Motor neuron (in vitro differentiated cells): ENCODE measurements at regions not wholly inside any gene's neighbourhood (a gene's known extent, or its start where the extent isn't known, plus 50 kb on each side); places are given as distances from the start of the nearest gene placed in this dataset.

Experiments used
- ATAC-seq, 8 experiments: fragments of 200-7000 bp; cut with Tn5 transposase; replicated peaks in 6 of 8; 2 replicates each; pipeline ENCODE4 v1.8.0; 2021; ENCODE audit warnings: mild to moderate bottlenecking in 8 of 8, moderate library complexity in 8 of 8
- H3K27ac ChIP-seq, 2 donors: fragments of 250-450 bp; sonication (Bioruptor Pico); 2 replicates each; pipeline ENCODE4 v1.9.0; 2021; ENCODE audit warnings: antibody characterized with exemption in 2 of 2, mild to moderate bottlenecking in 2 of 2, moderate library complexity in 1 of 2
- H3K4me1 ChIP-seq, 2 donors: fragments of 250-450 bp; sonication (Bioruptor Pico); replicated peaks in 1 of 2; 2 replicates each; pipeline ENCODE4 v1.6.1; 2021; ENCODE audit warnings: antibody characterized with exemption in 2 of 2, mild to moderate bottlenecking in 2 of 2, moderate library complexity in 1 of 2
- H3K4me3 ChIP-seq, 5 donors: fragments of 250-450 bp; sonication (Bioruptor Pico); 2 replicates each; pipeline ENCODE4 v1.9.0; 2021; ENCODE audit warnings: antibody characterized with exemption in 5 of 5, mild to moderate bottlenecking in 5 of 5, moderate library complexity in 4 of 5
- WGBS, 10 experiments: fragments of 450-650 bp; shearing (Covaris generic); methylation state at CpG; one replicate each; pipeline ENCODE4 v1.0.0; 2022; 5-methylcytosine and 5-hydroxymethylcytosine counted together
- in situ Hi-C, 9 experiments: fragments of 400-800 bp; cut with MboI; loops; one replicate each; pipeline ENCODE4 v1.15.0; 2021; ENCODE audit warnings: low sequenced_read_pairs in 9 of 9, low pct_unique_long_range_greater_than_20kb in 2 of 9; ENCODE audit not compliant: unreplicated experiment in 9 of 9

DNA sequence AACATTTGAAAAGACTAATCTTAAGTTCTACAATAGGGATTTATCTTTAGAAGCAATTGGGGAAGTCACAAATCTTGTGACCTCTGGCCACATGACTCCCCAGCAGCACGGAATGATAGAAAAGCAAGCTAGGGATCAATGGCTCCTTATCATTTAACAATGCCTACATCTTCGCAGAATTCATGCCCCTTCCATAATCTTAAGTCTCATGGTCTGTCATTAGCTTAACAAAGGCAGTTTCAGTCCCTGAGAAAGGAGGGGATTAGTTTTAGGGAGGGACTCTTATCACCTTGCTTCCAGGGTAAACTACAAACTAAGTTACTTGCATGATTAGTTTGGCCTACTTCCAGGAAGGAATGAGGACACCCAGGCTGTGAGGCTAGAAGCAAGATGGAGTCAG is 486.0 kb downstream of the RMST start:
- 0 to 100% (median 69%) methylated on average over 1 to 2 of the region's 2 CpGs; no CpG with 5 or more reads in 3 of the 10 experiments for WGBS, 10 experiments
- H3K27ac ChIP-seq, result no peak overlapping the region
- no peak overlapping the region for H3K4me3 ChIP-seq
- in situ Hi-C loops, result no loop called here
- H3K4me1 ChIP-seq, result no peaks in the 10 kb centered on the region
- no peak for ATAC-seq

DNA sequence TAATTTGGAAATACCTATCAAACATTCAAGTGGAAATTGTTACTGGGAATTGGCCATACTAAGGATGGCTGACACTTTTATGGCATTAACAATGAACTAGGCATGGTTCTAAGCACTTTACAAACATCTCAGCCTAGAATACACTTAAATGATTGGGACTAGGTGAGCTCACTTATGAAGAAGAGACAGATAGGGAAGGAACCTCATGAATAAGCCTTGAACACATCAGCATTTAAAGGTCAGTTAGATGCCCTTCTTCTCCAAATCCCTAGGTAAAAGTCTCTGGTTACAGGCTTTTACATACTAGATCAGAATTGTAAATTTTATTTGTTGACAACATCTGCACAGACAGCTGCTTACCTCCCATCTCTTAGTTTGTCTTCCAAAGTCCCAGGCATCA is 488.6 kb downstream of the RMST start:
- H3K27ac ChIP-seq, result no peak overlapping the region
- no peaks in the 10 kb centered on the region for H3K4me1 ChIP-seq
- in situ Hi-C loops, result loop anchor here in 1 of 9 experiments (25.0 kb wide), 1 partner anchor 436 kb away; no protein-coding TSS in a partner anchor
- no peak for ATAC-seq
- H3K4me3 ChIP-seq, result no peak overlapping the region

- Histone ChIP-seq H3K4me3 (no peak overlapping the region), H3K4me1 (no peaks in the 10 kb centered on the region), H3K27ac (no peak overlapping the region)
- in situ Hi-C loops, result loop anchor here in 1 of 9 experiments (25.0 kb wide), 1 partner anchor 436 kb away; no protein-coding TSS in a partner anchor
- no peak for ATAC-seq
These were observed 489.1 kb downstream of the RMST start for GRCh38 chr12:97951717-97952116.

- no peak for ATAC-seq
- no peak overlapping the region for H3K4me3 ChIP-seq
- no peak overlapping the region for H3K27ac ChIP-seq
- 78 to 100% methylated on average over 1 of the region's 1 CpG; no CpG with 5 or more reads in 8 of the 10 experiments for WGBS, 10 experiments
- in situ Hi-C loops, result loop anchor here in 1 of 9 experiments (25.0 kb wide), 1 partner anchor 430 kb away; no protein-coding TSS in a partner anchor
- no peaks in the 10 kb centered on the region for H3K4me1 ChIP-seq
These were observed 494.5 kb downstream of the RMST start for GRCh38 chr12:97957109-97957508.

- no peak for ATAC-seq
These were observed 497.6 kb downstream of the RMST start for GRCh38 chr12:97960225-97960624.

GRCh38 chr12:97960741-97961608 is 498.4 kb downstream of the RMST start:
- in situ Hi-C loops, result loop anchor here in 1 of 9 experiments (25.0 kb wide), 1 partner anchor 426 kb away; no protein-coding TSS in a partner anchor
- ATAC-seq, result peak in 4 of 8 experiments; percentile 31 to 83 (median 44)

More at GRCh38 chr12:97960225-97960624, 497.6 kb downstream of the RMST start:
- Histone ChIP-seq H3K27ac (no peak overlapping the region), H3K4me1 (no peaks in the 10 kb centered on the region), H3K4me3 (no peak overlapping the region)
- in situ Hi-C loops, result loop anchor here in 1 of 9 experiments (25.0 kb wide), 1 partner anchor 427 kb away; no protein-coding TSS in a partner anchor
- 39 to 100% (median 69%) methylated on average over 1 to 3 of the region's 3 CpGs; no CpG with 5 or more reads in 2 of the 10 experiments for WGBS, 10 experiments

GRCh38 chr12:97967831-97968230 is 505.2 kb downstream of the RMST start:
- WGBS, 10 experiments, result 0 to 83% (median 42%) methylated on average over 1 to 2 of the region's 2 CpGs; no CpG with 5 or more reads in 4 of the 10 experiments
- Histone ChIP-seq H3K4me1 (peaks cover 2 to 9% of the 10 kb centered on the region in 2 donors), H3K4me3 (no peak overlapping the region), H3K27ac (no peak overlapping the region)
- in situ Hi-C loops, result loop anchor here in 1 of 9 experiments (25.0 kb wide), 1 partner anchor 419 kb away; no protein-coding TSS in a partner anchor
- ATAC-seq, result peak in 1 of 8 experiments; percentile 15

More at GRCh38 chr12:97960741-97961608, 498.4 kb downstream of the RMST start:
- Histone ChIP-seq H3K27ac (no peak overlapping the region), H3K4me3 (no peak overlapping the region), H3K4me1 (no peaks in the 10 kb centered on the region)
- WGBS, 10 experiments, result 25 to 100% (median 89%) methylated on average over 1 to 5 of the region's 5 CpGs; no CpG with 5 or more reads in 3 of the 10 experiments

DNA sequence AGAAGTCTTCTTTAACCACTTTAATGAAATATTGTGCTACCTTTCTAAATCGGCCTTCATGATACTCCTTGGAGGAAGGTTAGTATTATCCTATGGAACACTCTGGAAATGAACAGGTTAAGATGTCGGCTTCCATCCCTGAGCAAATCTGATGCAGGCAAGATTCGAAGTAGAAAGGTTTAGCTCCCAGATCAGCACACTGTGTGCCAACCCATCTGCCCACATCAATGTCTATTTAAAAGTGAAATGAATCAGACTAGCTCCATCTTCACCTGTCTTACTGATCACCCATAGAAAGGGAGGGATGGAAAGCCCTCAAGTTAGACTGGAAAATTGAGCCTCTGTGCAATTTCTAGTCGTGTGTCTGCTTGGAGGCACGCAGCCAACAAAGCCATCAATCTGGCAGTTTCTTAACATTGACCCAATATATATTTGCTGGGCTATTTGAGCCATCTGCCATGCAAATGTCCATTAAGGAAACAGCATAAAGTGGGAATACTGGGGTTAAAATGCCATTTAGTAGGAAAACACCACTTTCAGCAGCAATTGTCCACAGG is 506.1 kb downstream of the RMST start:
- Histone ChIP-seq H3K4me3 (no peak overlapping the region), H3K4me1 (peaks cover 2 to 9% of the 10 kb centered on the region in 2 donors), H3K27ac (no peak overlapping the region)
- ATAC-seq, result no peak
- in situ Hi-C loops, result loop anchor here in 1 of 9 experiments (25.0 kb wide), 1 partner anchor 419 kb away; no protein-coding TSS in a partner anchor
- 0 to 95% (median 50%) methylated on average over 1 to 5 of the region's 5 CpGs; no CpG with 5 or more reads in 1 of the 10 experiments for WGBS, 10 experiments

DNA sequence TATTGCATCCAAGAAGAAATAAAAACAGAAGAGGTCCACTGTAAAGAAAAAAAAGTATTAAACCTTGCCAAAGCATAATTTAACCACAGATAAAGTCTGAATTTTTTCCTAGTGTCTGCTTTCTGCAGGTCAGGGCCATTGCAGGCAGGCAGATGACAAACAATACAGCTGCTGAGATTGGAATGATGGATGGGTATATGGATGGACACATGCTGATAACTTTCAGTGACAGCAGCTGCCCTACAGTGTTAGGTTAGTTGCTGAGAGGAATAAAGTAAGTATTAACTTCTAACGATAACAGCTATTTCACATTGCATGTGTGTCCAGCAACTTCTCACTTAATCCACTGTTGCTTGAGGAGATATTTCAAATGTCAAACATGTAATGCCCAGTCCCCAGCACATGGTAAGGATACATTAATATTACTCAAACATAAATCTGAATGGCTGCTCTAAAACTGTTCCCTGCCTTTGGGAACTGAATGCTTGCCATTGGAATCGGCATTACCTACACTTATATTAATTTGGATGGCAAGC is 515.3 kb downstream of the RMST start:
- no peak for ATAC-seq
- WGBS, 10 experiments, result 0 to 80% (median 56%) methylated on average over 1 to 2 of the region's 2 CpGs
- Histone ChIP-seq H3K4me1 (no peaks in the 10 kb centered on the region), H3K27ac (no peak overlapping the region), H3K4me3 (no peak overlapping the region)
- in situ Hi-C loops, result no loop called here

GRCh38 chr12:97982684-97983083 is 520.1 kb downstream of the RMST start:
- WGBS, 10 experiments, result 0 to 100% (median 91%) methylated on average over 1 to 3 of the region's 3 CpGs
- no peak overlapping the region for H3K27ac ChIP-seq
- H3K4me3 ChIP-seq, result no peak overlapping the region
- peaks cover 13 to 15% of the 10 kb centered on the region in 2 donors for H3K4me1 ChIP-seq
- no peak for ATAC-seq
- in situ Hi-C loops, result no loop called here

- 14 to 100% (median 73%) methylated on average over 1 to 3 of the region's 3 CpGs; no CpG with 5 or more reads in 3 of the 10 experiments for WGBS, 10 experiments
- in situ Hi-C loops, result no loop called here
These were observed 521.2 kb downstream of the RMST start for GRCh38 chr12:97983796-97984195.

GRCh38 chr12:97984436-97984835 is 521.8 kb downstream of the RMST start:
- H3K27ac ChIP-seq, result no peak overlapping the region
- peaks cover 13 to 15% of the 10 kb centered on the region in 2 donors for H3K4me1 ChIP-seq
- in situ Hi-C loops, result no loop called here
- no peak for ATAC-seq
- 0 to 100% (median 61%) methylated on average over 1 to 2 of the region's 2 CpGs; no CpG with 5 or more reads in 2 of the 10 experiments for WGBS, 10 experiments
- H3K4me3 ChIP-seq, result no peak overlapping the region

More at GRCh38 chr12:97983796-97984195, 521.2 kb downstream of the RMST start:
- Histone ChIP-seq H3K4me3 (no peak overlapping the region), H3K27ac (no peak overlapping the region), H3K4me1 (peaks cover 13 to 15% of the 10 kb centered on the region in 2 donors)
- ATAC-seq, result no peak
